PFSK-1 (cell line): ENCODE measurements at regions not wholly inside any gene's neighbourhood (a gene's known extent, or its start where the extent isn't known, plus 50 kb on each side); places are given as distances from the start of the nearest gene placed in this dataset.

Source experiments
- FOXP2 ChIP-seq: optimal IDR thresholded peaks from 2 replicates; pipeline ENCODE3; 2011; ENCODE audit warnings: borderline replicate concordance, control low read depth, inconsistent platforms; ENCODE audit not compliant: insufficient read depth; ENCODE audit errors: extremely low read length, extremely low read depth
- POLR2AphosphoS5 ChIP-seq: IDR thresholded peaks from 2 replicates; pipeline ENCODE4 v1.6.1; 2012; ENCODE audit warnings: low read depth, mild to moderate bottlenecking, control low read depth, low read length, moderate library complexity
- SIN3A ChIP-seq: IDR thresholded peaks from 2 replicates; pipeline ENCODE4 v1.6.1; 2012; ENCODE audit warnings: mild to moderate bottlenecking, low read length, moderate library complexity, borderline replicate concordance; ENCODE audit not compliant: insufficient read depth
- TAF1 ChIP-seq: IDR thresholded peaks from 2 replicates; pipeline ENCODE4 v1.6.1; 2012; ENCODE audit warnings: low read length, control low read depth, borderline replicate concordance; ENCODE audit not compliant: insufficient read depth
- TF ChIP-seq, protein P1 (sequence below), 2 experiments: IDR thresholded peaks; 2 replicates each; pipeline versions ENCODE4 v1.6.1 to v1.8.0; 2011 to 2012; ENCODE audit warnings: low read depth in 2 of 2, low read length in 2 of 2, control low read depth in 1 of 2, inconsistent platforms in 1 of 2, mild to moderate bottlenecking in 1 of 2, moderate library complexity in 1 of 2; ENCODE audit not compliant: insufficient read depth in 1 of 2

DNA sequence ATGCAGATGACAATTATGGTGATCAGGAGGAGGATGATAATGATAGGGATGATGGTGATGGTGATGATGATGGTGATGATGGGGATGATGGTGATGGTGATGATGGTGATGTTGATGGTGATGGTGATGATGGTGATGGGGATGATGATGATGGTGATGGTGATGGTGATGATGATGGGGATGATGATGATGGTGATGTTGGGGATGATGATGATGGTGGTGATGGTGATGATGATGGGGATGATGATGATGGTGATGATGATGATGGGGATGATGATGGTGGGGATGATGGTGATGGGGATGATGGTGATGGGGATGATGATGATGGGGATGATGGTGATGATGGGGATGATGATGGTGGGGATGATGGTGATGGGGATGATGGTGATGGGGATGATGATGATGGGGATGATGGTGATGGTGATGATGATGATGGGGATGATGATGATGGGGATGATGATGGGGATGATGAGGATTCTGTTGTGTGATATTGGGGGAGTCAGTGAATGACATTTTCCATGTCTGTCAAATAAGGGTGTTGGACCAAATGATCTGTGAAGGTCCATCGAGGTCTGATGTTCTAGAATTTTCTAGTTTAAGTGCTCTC, 65.6 kb upstream of the RPL11 start:
- TF ChIP-seq TAF1: no peak
- TF ChIP-seq POLR2AphosphoS5: no peak
- TF ChIP-seq FOXP2: no peak
- TF ChIP-seq, protein P1, sequence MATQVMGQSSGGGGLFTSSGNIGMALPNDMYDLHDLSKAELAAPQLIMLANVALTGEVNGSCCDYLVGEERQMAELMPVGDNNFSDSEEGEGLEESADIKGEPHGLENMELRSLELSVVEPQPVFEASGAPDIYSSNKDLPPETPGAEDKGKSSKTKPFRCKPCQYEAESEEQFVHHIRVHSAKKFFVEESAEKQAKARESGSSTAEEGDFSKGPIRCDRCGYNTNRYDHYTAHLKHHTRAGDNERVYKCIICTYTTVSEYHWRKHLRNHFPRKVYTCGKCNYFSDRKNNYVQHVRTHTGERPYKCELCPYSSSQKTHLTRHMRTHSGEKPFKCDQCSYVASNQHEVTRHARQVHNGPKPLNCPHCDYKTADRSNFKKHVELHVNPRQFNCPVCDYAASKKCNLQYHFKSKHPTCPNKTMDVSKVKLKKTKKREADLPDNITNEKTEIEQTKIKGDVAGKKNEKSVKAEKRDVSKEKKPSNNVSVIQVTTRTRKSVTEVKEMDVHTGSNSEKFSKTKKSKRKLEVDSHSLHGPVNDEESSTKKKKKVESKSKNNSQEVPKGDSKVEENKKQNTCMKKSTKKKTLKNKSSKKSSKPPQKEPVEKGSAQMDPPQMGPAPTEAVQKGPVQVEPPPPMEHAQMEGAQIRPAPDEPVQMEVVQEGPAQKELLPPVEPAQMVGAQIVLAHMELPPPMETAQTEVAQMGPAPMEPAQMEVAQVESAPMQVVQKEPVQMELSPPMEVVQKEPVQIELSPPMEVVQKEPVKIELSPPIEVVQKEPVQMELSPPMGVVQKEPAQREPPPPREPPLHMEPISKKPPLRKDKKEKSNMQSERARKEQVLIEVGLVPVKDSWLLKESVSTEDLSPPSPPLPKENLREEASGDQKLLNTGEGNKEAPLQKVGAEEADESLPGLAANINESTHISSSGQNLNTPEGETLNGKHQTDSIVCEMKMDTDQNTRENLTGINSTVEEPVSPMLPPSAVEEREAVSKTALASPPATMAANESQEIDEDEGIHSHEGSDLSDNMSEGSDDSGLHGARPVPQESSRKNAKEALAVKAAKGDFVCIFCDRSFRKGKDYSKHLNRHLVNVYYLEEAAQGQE (IDR thresholded peaks at IDR 0.05; ENCODE audit: insufficient read depth in 1 of 2, low read depth in 2 of 2, low read length in 2 of 2): no peak
- TF ChIP-seq SIN3A: no peak

DNA sequence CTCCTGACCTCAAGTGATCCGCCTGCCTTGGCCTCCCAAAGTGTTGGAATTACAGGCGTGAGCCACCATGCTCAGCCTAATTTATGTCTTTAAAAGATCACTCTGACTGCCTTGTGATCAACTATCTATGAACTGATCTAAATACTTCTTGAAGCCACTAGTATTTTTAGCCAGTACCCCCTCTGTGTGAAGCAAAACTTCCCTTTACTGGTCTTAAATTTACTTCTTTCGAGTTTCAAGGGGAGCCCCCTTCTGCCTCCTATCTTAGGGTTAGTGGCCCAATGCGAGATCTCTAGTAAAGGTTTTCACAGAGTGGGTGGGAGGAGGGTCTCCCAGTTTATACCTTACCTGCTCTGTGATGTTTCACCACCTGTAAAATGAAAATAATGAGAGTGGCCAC, 66.1 kb upstream of the RPL11 start:
- TF ChIP-seq POLR2AphosphoS5 (no peak), FOXP2 (no peak), TAF1 (no peak), SIN3A (no peak)
- TF ChIP-seq, protein P1 (IDR thresholded peaks at IDR 0.05; ENCODE audit: insufficient read depth in 1 of 2, low read depth in 2 of 2, low read length in 2 of 2): no peak

GRCh38 chr1:23624440-23624839, 65.1 kb upstream of the ID3 start:
- TF ChIP-seq SIN3A (no peak), TAF1 (no peak), FOXP2 (no peak), POLR2AphosphoS5 (no peak)
- TF ChIP-seq, protein P1 (IDR thresholded peaks at IDR 0.05; ENCODE audit: insufficient read depth in 1 of 2, low read depth in 2 of 2, low read length in 2 of 2): no peak

GRCh38 chr1:23622284-23622683, 63.0 kb upstream of the ID3 start:
- TF ChIP-seq POLR2AphosphoS5 (no peak), FOXP2 (no peak), SIN3A (no peak), TAF1 (no peak)
- TF ChIP-seq, protein P1 (IDR thresholded peaks at IDR 0.05; ENCODE audit: insufficient read depth in 1 of 2, low read depth in 2 of 2, low read length in 2 of 2): no peak

DNA sequence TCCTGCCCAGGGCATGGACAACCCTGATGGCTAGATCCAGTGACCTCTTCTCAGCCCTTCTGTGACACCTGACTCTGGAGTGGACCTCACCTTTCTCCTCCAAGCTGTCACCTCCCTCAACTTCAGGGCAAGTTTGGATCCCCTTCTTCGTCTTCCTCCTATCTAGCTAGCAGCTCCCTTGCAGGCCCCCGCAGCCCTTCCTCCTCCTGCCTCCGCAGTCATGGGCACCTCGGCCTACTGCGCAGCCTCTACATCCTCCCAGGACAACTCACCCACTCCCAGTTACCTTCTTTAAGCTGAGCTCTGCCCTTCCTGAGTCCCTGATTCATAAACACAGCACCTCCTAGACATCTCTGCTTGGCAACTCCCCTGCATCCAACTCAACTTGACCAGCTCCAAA, 61.3 kb upstream of the ID3 start:
- TF ChIP-seq SIN3A: no peak
- TF ChIP-seq TAF1: no peak
- TF ChIP-seq FOXP2: no peak
- TF ChIP-seq, protein P1 (IDR thresholded peaks at IDR 0.05; ENCODE audit: insufficient read depth in 1 of 2, low read depth in 2 of 2, low read length in 2 of 2): no peak
